Tibial artery (tissue), 4 donors: ENCODE measurements at regions not wholly inside any gene's neighbourhood (a gene's known extent, or its start where the extent isn't known, plus 50 kb on each side); places are given as distances from the start of the nearest gene placed in this dataset.

Experiments used
- DNase-seq, 2 donors: peaks; one replicate each; pipeline ENCODE4 v3.0.0-alpha.2; 2019
- H3K27ac ChIP-seq, 2 donors: fragments of 200-600 bp; sonication (generic) in 1 of 2; 1 replicate in 1 of 2; 2 replicates in 1 of 2; pipeline ENCODE4 v1.5.1; 2018 to 2019; ENCODE audit warnings: mild to moderate bottlenecking in 1 of 2
- H3K27me3 ChIP-seq, 2 donors: fragments of 200-600 bp; sonication (generic) in 1 of 2; one replicate each; pipeline versions ENCODE4 v1.5.1 to v1.6.0; 2016 to 2019
- H3K36me3 ChIP-seq, 3 donors: fragments of 200-600 bp; sonication (generic) in 2 of 3; one replicate each; pipeline ENCODE4 v1.5.1; 2016 to 2019; ENCODE audit warnings: mild to moderate bottlenecking in 2 of 3
- H3K4me1 ChIP-seq, 4 donors: fragments of 200-600 bp; sonication (generic) in 2 of 4; 1 replicate in 3 of 4; 2 replicates in 1 of 4; pipeline ENCODE4 v1.5.1; 2016 to 2019
- H3K4me3 ChIP-seq, 2 donors: fragments of 200-600 bp; sonication (generic) in 1 of 2; 1 replicate in 1 of 2; 2 replicates in 1 of 2; pipeline ENCODE4 v1.5.1; 2018 to 2019; ENCODE audit warnings: mild to moderate bottlenecking in 2 of 2
- H3K9me3 ChIP-seq, 3 donors: fragments of 200-600 bp; sonication (generic) in 1 of 3; one replicate each; pipeline ENCODE4 v1.5.1; 2016 to 2019
- intact Hi-C: fragments of 100-400 bp; cut with DNase I; formaldehyde crosslinking; loops from one replicate; pipeline ENCODE4 v1.15.0; 2023; ENCODE audit warnings: low total_unique reads
- TF ChIP-seq, protein P1 (sequence below), 2 experiments: fragments of 200-600 bp in 1 of 2; fragments of 450-650 bp in 1 of 2; IDR thresholded peaks; one replicate each; pipeline ENCODE4 v1.5.1; 2017 to 2019; ENCODE audit warnings: antibody characterized with exemption in 2 of 2, mild to moderate bottlenecking in 1 of 2, moderate library complexity in 1 of 2

DNA sequence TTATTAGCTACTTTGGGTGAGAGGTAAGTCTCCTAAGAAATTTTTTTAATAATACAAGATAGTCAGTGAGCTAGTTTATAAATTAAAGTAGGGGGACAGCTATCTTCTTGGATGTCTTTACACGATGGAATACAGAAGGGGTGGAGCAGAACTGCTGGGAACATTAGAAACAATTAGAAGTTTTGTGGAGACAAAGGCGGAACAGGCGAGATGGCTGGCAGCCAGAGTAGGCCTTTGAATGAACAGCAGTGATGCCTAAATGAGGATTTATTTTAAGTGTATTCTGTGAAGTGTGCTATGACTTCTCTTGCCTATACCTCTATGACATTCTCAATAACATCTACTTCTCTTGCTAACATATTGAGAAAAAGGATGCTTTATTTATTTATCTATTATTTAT is 1345.3 kb upstream of the SEL1L start:
- TF ChIP-seq, protein P1, sequence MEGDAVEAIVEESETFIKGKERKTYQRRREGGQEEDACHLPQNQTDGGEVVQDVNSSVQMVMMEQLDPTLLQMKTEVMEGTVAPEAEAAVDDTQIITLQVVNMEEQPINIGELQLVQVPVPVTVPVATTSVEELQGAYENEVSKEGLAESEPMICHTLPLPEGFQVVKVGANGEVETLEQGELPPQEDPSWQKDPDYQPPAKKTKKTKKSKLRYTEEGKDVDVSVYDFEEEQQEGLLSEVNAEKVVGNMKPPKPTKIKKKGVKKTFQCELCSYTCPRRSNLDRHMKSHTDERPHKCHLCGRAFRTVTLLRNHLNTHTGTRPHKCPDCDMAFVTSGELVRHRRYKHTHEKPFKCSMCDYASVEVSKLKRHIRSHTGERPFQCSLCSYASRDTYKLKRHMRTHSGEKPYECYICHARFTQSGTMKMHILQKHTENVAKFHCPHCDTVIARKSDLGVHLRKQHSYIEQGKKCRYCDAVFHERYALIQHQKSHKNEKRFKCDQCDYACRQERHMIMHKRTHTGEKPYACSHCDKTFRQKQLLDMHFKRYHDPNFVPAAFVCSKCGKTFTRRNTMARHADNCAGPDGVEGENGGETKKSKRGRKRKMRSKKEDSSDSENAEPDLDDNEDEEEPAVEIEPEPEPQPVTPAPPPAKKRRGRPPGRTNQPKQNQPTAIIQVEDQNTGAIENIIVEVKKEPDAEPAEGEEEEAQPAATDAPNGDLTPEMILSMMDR (IDR thresholded peaks at IDR 0.05): no peak
- no peak for DNase-seq
- H3K36me3 ChIP-seq: no peaks in the 10 kb centered on the region
- no peaks in the 10 kb centered on the region for H3K9me3 ChIP-seq
- intact Hi-C loops: no loop called here
- no peaks in the 10 kb centered on the region for H3K27me3 ChIP-seq
- no peak overlapping the region for H3K4me3 ChIP-seq
- H3K4me1 ChIP-seq: no peaks in the 10 kb centered on the region
- H3K27ac ChIP-seq: no peak overlapping the region

DNA sequence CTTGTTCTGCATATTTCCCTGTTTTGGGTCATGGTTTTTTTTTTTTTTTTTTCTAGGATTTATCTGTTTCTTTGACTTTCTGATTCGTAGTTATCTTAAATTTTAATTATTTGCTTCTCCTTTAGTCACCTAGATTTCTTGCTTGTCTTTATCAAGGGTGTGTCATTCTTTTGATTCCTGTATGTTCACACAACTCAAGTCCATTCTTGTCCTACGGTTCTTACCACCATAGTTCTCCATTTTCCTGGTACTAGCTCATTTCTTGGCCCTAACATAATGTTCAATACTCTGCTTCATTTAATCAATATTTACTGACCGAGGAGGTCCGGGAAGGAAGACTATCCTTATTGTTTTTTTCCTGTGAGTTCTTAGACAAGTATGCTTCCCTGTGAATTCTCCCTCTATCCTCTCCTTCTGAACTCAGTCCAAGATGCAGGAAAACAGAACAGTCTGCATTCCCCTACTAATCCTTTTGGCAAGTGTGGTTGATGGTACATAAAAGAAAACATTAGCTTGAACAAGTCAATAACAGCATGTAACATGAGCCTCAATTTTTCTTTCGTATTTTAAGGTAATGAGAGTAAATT is 1346.4 kb upstream of the SEL1L start:
- Histone ChIP-seq H3K4me3 (no peak overlapping the region), H3K27me3 (no peaks in the 10 kb centered on the region), H3K36me3 (no peaks in the 10 kb centered on the region), H3K4me1 (no peaks in the 10 kb centered on the region), H3K9me3 (no peaks in the 10 kb centered on the region), H3K27ac (no peak overlapping the region)
- intact Hi-C loops: no loop called here
- DNase-seq: no peak
- TF ChIP-seq, protein P1 (IDR thresholded peaks at IDR 0.05): no peak

DNA sequence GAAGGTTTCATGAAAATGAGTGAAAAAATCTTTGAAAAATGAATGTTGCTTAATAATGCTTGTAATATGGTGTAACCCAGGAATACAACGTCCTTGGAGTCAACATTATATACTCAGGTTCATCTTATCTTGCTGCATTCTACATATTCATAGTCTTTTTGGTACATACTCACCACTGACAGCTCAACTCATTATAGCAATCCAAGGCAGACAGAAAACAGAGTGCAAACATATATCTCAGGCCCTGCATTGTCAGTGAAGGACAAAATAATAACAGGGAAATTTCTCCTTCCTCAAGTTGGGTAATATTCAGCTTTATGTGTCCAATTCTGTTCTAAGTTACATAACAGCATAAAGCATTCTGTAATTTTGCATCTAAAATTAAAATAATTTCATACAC is 1353.0 kb upstream of the SEL1L start:
- intact Hi-C loops: no loop called here
- Histone ChIP-seq H3K4me3 (no peak overlapping the region), H3K9me3 (no peaks in the 10 kb centered on the region), H3K27ac (no peak overlapping the region), H3K27me3 (no peaks in the 10 kb centered on the region), H3K4me1 (no peaks in the 10 kb centered on the region), H3K36me3 (no peaks in the 10 kb centered on the region)
- TF ChIP-seq, protein P1 (IDR thresholded peaks at IDR 0.05): no peak
- DNase-seq: no peak

GRCh38 chr14:82889701-82890100 is 1356.0 kb upstream of the SEL1L start:
- H3K27ac ChIP-seq: no peak overlapping the region
- no peaks in the 10 kb centered on the region for H3K27me3 ChIP-seq
- no peak overlapping the region for H3K4me3 ChIP-seq
- DNase-seq: no peak
- TF ChIP-seq, protein P1 (IDR thresholded peaks at IDR 0.05): no peak
- H3K36me3 ChIP-seq: no peaks in the 10 kb centered on the region
- no peaks in the 10 kb centered on the region for H3K4me1 ChIP-seq
- intact Hi-C loops: no loop called here
- no peaks in the 10 kb centered on the region for H3K9me3 ChIP-seq

DNA sequence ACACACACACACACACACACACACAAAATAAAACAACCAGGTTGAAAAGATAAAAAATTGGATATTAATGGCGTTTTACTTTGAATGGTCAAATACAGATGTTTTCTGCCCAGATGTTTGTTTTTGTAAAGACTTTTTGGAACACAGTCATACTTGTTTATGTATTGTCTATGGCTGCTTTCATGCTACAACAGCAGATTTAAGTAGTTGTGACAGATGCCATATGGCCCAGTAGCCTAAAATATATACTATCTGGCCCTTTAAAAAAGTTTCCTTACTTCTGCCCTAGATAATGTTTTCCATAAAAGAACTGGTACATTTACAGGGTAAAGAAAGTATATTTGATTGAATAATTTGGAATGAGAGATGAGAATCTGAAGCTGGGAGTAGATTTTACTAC is 1362.8 kb upstream of the SEL1L start:
- no peaks in the 10 kb centered on the region for H3K4me1 ChIP-seq
- no peaks in the 10 kb centered on the region for H3K36me3 ChIP-seq
- intact Hi-C loops: no loop called here
- H3K27me3 ChIP-seq: no peaks in the 10 kb centered on the region
- no peaks in the 10 kb centered on the region for H3K9me3 ChIP-seq
- DNase-seq: no peak
- TF ChIP-seq, protein P1 (IDR thresholded peaks at IDR 0.05): no peak
- H3K4me3 ChIP-seq: no peak overlapping the region
- H3K27ac ChIP-seq: no peak overlapping the region
